ENCODE measurements at regions not wholly inside any gene's neighbourhood (a gene's known extent, or its start where the extent isn't known, plus 50 kb on each side); places are given as distances from the start of the nearest gene placed in this dataset.

DNA sequence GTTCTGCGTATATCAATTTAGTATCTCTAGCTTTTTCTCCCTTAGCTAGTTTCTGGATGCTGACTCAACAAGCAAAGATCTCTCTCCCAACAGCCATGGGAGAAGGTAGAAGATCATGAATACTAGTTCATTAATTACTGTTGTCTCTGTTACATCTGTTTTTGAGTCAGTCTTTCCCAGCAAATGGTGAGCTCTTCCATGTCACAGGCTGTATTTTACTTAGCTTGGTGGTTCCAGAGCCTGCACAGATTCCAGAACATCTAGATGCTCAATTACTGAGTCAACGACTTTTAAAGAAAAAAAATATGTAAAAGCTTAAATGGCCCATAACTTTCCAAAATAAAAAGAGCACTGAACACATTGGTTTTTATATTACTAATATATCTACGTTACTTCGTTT lies 307.2 kb downstream of the NSG2 start:
- H3K9me3 ChIP-seq (ENCODE audit: control insufficient read depth in 4 of 4, insufficient read depth in 3 of 4, low read length in 3 of 4), result peaks cover 0 to 7% (median 0%) of the 10 kb centered on the region in 4 donors
- H3K27ac ChIP-seq (ENCODE audit: low read depth in 1 of 2, low read length in 1 of 2), result no peak overlapping the region
- no peak overlapping the region for H3K9ac ChIP-seq (ENCODE audit: insufficient read depth in 1 of 2, low read length in 2 of 2)
- ATAC-seq (ENCODE audit: insufficient read depth, low FRiP score) (no peak), DNase-seq (no peak)
- no peaks in the 10 kb centered on the region for H3K36me3 ChIP-seq (ENCODE audit: control insufficient read depth in 4 of 4, insufficient read depth in 4 of 4, low read length in 4 of 4)
- peaks cover 0 to 4% (median 0%) of the 10 kb centered on the region in 3 donors for H3K27me3 ChIP-seq (ENCODE audit: control insufficient read depth in 3 of 3, insufficient read depth in 3 of 3, low read length in 2 of 3)
- peaks cover 0 to 3% (median 0%) of the 10 kb centered on the region in 5 donors for H3K4me1 ChIP-seq (ENCODE audit: control insufficient read depth in 5 of 5, insufficient read depth in 5 of 5, low read length in 5 of 5)
- WGBS, 2 donors, result 86 to 90% methylated on average over 4 of the region's 4 CpGs
- H3K4me3 ChIP-seq, result no peak overlapping the region
- TF ChIP-seq, protein P1, sequence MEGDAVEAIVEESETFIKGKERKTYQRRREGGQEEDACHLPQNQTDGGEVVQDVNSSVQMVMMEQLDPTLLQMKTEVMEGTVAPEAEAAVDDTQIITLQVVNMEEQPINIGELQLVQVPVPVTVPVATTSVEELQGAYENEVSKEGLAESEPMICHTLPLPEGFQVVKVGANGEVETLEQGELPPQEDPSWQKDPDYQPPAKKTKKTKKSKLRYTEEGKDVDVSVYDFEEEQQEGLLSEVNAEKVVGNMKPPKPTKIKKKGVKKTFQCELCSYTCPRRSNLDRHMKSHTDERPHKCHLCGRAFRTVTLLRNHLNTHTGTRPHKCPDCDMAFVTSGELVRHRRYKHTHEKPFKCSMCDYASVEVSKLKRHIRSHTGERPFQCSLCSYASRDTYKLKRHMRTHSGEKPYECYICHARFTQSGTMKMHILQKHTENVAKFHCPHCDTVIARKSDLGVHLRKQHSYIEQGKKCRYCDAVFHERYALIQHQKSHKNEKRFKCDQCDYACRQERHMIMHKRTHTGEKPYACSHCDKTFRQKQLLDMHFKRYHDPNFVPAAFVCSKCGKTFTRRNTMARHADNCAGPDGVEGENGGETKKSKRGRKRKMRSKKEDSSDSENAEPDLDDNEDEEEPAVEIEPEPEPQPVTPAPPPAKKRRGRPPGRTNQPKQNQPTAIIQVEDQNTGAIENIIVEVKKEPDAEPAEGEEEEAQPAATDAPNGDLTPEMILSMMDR (IDR thresholded peaks at IDR 0.05; ENCODE audit: control extremely low read depth, extremely low read depth), result no peak

DNA sequence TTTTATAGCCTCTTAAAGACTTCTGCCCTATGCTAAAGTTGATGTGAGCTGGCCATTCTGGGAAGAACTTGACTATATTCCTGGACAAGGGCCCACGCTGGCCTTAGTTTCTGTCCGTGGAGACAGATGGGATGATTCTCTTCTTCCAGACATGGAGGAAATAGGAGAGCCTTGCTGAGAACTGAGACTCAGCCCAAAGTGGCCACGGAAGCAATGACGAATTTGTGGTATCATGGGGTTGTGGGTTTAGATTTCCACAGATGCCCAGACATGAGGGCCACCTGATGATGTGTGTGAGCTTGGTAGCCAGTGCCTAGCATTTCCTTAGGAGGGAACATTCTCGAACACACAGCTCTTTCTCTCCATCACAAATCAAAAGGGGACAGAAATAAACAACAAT lies 309.1 kb downstream of the NSG2 start:
- Histone ChIP-seq H3K36me3 (ENCODE audit: control insufficient read depth in 4 of 4, insufficient read depth in 4 of 4, low read length in 4 of 4) (no peaks in the 10 kb centered on the region), H3K27me3 (ENCODE audit: control insufficient read depth in 3 of 3, insufficient read depth in 3 of 3, low read length in 2 of 3) (peaks cover 0 to 2% (median 0%) of the 10 kb centered on the region in 3 donors), H3K4me1 (ENCODE audit: control insufficient read depth in 5 of 5, insufficient read depth in 5 of 5, low read length in 5 of 5) (peaks cover 0 to 17% (median 5%) of the 10 kb centered on the region in 5 donors), H3K9me3 (ENCODE audit: control insufficient read depth in 4 of 4, insufficient read depth in 3 of 4, low read length in 3 of 4) (peaks cover 0 to 7% (median 0%) of the 10 kb centered on the region in 4 donors), H3K27ac (ENCODE audit: low read depth in 1 of 2, low read length in 1 of 2) (no peak overlapping the region), H3K9ac (ENCODE audit: insufficient read depth in 1 of 2, low read length in 2 of 2) (no peak overlapping the region), H3K4me3 (no peak overlapping the region)
- no peak for ATAC-seq (ENCODE audit: insufficient read depth, low FRiP score)
- no peak for DNase-seq
- WGBS, 2 donors, result 85 to 86% methylated on average over 5 of the region's 5 CpGs
- TF ChIP-seq, protein P1 (IDR thresholded peaks at IDR 0.05; ENCODE audit: control extremely low read depth, extremely low read depth), result no peak

DNA sequence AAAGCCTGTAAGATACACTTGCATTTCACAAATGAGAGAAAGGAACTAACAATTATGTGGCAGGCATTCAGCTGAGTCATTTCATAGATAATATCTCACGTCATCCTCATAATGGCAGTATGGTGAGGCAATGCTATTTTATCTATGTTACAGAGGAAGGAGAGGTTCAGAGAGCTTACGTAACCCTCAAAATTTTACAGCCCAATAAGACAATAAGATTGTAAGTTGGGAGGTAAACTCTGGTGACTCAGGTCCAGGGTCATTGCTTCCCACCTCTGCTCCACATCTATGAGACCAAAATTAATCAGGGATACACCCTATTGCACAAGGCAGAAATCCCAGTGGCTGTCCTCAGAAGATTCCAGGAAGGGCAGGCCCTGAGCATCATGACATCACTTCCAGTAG lies 309.7 kb downstream of the NSG2 start:
- Histone ChIP-seq H3K4me1 (ENCODE audit: control insufficient read depth in 5 of 5, insufficient read depth in 5 of 5, low read length in 5 of 5) (peaks cover 0 to 23% (median 12%) of the 10 kb centered on the region in 5 donors), H3K27me3 (ENCODE audit: control insufficient read depth in 3 of 3, insufficient read depth in 3 of 3, low read length in 2 of 3) (peaks cover 0 to 2% (median 0%) of the 10 kb centered on the region in 3 donors), H3K27ac (ENCODE audit: low read depth in 1 of 2, low read length in 1 of 2) (no peak overlapping the region), H3K4me3 (no peak overlapping the region), H3K36me3 (ENCODE audit: control insufficient read depth in 4 of 4, insufficient read depth in 4 of 4, low read length in 4 of 4) (no peaks in the 10 kb centered on the region), H3K9me3 (ENCODE audit: control insufficient read depth in 4 of 4, insufficient read depth in 3 of 4, low read length in 3 of 4) (peaks cover 0 to 7% (median 0%) of the 10 kb centered on the region in 4 donors), H3K9ac (ENCODE audit: insufficient read depth in 1 of 2, low read length in 2 of 2) (no peak overlapping the region)
- DNase-seq (peak in 2 of 3 donors; percentile 2 to 21), ATAC-seq (ENCODE audit: insufficient read depth, low FRiP score) (no peak)
- TF ChIP-seq, protein P1 (IDR thresholded peaks at IDR 0.05; ENCODE audit: control extremely low read depth, extremely low read depth), result no peak
- 31 to 48% methylated on average over 2 of the region's 2 CpGs for WGBS, 2 donors

DNA sequence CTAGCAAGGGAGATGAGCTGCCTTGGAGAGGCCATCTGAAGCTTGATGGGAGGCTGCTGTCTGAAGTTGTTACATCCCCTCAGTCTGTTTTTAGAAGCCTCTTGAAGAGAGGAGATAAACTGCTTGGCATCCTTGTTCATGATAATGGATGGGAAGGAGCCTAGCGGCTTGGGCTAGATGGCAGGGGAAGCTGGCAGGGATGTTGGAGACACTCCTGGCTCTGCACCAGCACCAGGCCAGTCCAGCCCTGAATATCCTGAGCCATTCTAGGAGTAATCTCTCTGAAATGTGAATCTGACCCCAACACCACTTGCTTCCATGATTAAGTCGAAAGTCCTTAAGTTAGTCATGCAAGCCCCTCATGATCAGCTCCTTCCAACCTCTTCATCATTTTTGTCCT lies 310.5 kb downstream of the NSG2 start:
- Histone ChIP-seq H3K36me3 (ENCODE audit: control insufficient read depth in 4 of 4, insufficient read depth in 4 of 4, low read length in 4 of 4) (no peaks in the 10 kb centered on the region), H3K4me3 (no peak overlapping the region), H3K9ac (ENCODE audit: insufficient read depth in 1 of 2, low read length in 2 of 2) (no peak overlapping the region), H3K27me3 (ENCODE audit: control insufficient read depth in 3 of 3, insufficient read depth in 3 of 3, low read length in 2 of 3) (no peaks in the 10 kb centered on the region), H3K9me3 (ENCODE audit: control insufficient read depth in 4 of 4, insufficient read depth in 3 of 4, low read length in 3 of 4) (peaks cover 0 to 10% (median 0%) of the 10 kb centered on the region in 4 donors), H3K4me1 (ENCODE audit: control insufficient read depth in 5 of 5, insufficient read depth in 5 of 5, low read length in 5 of 5) (peaks cover 0 to 23% (median 12%) of the 10 kb centered on the region in 5 donors), H3K27ac (ENCODE audit: low read depth in 1 of 2, low read length in 1 of 2) (no peak overlapping the region)
- TF ChIP-seq, protein P1 (IDR thresholded peaks at IDR 0.05; ENCODE audit: control extremely low read depth, extremely low read depth), result no peak
- no peak for ATAC-seq (ENCODE audit: insufficient read depth, low FRiP score)
- no peak for DNase-seq
- WGBS, 2 donors, result 92 to 93% methylated on average over 2 of the region's 2 CpGs
